Mammary epithelial cell (primary cell): ENCODE measurements at regions not wholly inside any gene's neighbourhood (a gene's known extent, or its start where the extent isn't known, plus 50 kb on each side); places are given as distances from the start of the nearest gene placed in this dataset.

Source experiments
- EZH2 ChIP-seq: IDR thresholded peaks from 2 replicates; pipeline ENCODE4 v1.6.1; 2012; ENCODE audit warnings: low read length, inconsistent platforms, borderline replicate concordance
- TF ChIP-seq, protein P1 (sequence below), 2 donors: IDR thresholded peaks in 1 of 2; conservative IDR thresholded peaks in 1 of 2; 2 replicates each; pipeline ENCODE4 v1.5.1; 2011 to 2012; ENCODE audit warnings: inconsistent platforms in 2 of 2, low read length in 2 of 2, mild to moderate bottlenecking in 2 of 2, control low read depth in 1 of 2, low read depth in 1 of 2; ENCODE audit not compliant: insufficient read depth in 1 of 2; ENCODE audit errors: extremely low read depth in 1 of 2

GRCh38 chr4:45688341-45688740, 435.5 kb downstream of the GABRG1 start:
- TF ChIP-seq, protein P1, sequence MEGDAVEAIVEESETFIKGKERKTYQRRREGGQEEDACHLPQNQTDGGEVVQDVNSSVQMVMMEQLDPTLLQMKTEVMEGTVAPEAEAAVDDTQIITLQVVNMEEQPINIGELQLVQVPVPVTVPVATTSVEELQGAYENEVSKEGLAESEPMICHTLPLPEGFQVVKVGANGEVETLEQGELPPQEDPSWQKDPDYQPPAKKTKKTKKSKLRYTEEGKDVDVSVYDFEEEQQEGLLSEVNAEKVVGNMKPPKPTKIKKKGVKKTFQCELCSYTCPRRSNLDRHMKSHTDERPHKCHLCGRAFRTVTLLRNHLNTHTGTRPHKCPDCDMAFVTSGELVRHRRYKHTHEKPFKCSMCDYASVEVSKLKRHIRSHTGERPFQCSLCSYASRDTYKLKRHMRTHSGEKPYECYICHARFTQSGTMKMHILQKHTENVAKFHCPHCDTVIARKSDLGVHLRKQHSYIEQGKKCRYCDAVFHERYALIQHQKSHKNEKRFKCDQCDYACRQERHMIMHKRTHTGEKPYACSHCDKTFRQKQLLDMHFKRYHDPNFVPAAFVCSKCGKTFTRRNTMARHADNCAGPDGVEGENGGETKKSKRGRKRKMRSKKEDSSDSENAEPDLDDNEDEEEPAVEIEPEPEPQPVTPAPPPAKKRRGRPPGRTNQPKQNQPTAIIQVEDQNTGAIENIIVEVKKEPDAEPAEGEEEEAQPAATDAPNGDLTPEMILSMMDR (conservative IDR thresholded peaks at IDR 0.05 in 1 of 2, IDR thresholded peaks at IDR 0.05 in 1 of 2; ENCODE audit: extremely low read depth in 1 of 2, insufficient read depth in 1 of 2, low read depth in 1 of 2, low read length in 2 of 2) = no peak
- TF ChIP-seq EZH2 = no peak
